Sigmoid colon (tissue), 4 donors: ENCODE measurements at regions not wholly inside any gene's neighbourhood (a gene's known extent, or its start where the extent isn't known, plus 50 kb on each side); places are given as distances from the start of the nearest gene placed in this dataset.

Source experiments
- POLR2AphosphoS5 ChIP-seq, 4 donors: sonication (generic); formaldehyde crosslinking; IDR thresholded peaks; one replicate each; pipeline ENCODE4 v1.6.1; 2017; ENCODE audit warnings: antibody characterized with exemption in 4 of 4
- TF ChIP-seq, protein P1 (sequence below), 4 experiments: fragments of 450-650 bp in 3 of 4; fragments of 200-600 bp in 1 of 4; IDR thresholded peaks; one replicate each; pipeline ENCODE4 v1.5.1; 2016 to 2019; ENCODE audit warnings: antibody characterized with exemption in 4 of 4, mild to moderate bottlenecking in 3 of 4, moderate library complexity in 2 of 4

DNA sequence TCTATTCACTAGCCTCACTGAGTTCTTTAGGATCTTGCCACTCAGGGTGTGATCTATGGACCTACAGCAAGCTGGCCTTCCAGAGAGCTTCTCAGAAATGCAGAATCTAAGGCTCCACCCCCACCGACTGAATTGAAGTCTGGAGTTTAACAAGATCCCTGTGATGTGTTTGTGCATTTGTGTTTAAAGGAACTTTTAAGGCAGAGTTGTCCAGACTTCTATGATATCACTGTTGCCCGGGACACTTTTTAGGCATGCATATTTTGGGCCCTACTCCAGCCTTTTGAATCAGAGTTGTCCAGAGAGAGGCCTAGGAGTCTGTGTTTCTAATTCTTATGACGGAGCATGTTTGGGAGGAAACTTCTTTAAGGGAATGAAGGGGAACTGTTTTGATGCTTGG lies 232.3 kb downstream of the QKI start:
- TF ChIP-seq, protein P1, sequence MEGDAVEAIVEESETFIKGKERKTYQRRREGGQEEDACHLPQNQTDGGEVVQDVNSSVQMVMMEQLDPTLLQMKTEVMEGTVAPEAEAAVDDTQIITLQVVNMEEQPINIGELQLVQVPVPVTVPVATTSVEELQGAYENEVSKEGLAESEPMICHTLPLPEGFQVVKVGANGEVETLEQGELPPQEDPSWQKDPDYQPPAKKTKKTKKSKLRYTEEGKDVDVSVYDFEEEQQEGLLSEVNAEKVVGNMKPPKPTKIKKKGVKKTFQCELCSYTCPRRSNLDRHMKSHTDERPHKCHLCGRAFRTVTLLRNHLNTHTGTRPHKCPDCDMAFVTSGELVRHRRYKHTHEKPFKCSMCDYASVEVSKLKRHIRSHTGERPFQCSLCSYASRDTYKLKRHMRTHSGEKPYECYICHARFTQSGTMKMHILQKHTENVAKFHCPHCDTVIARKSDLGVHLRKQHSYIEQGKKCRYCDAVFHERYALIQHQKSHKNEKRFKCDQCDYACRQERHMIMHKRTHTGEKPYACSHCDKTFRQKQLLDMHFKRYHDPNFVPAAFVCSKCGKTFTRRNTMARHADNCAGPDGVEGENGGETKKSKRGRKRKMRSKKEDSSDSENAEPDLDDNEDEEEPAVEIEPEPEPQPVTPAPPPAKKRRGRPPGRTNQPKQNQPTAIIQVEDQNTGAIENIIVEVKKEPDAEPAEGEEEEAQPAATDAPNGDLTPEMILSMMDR (IDR thresholded peaks at IDR 0.05) = no peak
- no peak for TF ChIP-seq POLR2AphosphoS5 (IDR thresholded peaks at IDR 0.05)
